HEK293 (cell line): ENCODE measurements at regions not wholly inside any gene's neighbourhood (a gene's known extent, or its start where the extent isn't known, plus 50 kb on each side); places are given as distances from the start of the nearest gene placed in this dataset.

Experiments used
- CTCF ChIA-PET: fragments of 350-600 bp; formaldehyde crosslinking; extraction: SDS; loops from one replicate; lab custom pipeline; 2021; ENCODE audit warnings: antibody characterized with exemption; lab: Yijun Ruan, JAX
- POLR2A ChIA-PET: fragments of 300-600 bp; formaldehyde crosslinking; extraction: SDS; loops from one replicate; lab custom pipeline; 2020; ENCODE audit warnings: antibody characterized with exemption, inconsistent platforms; lab: Yijun Ruan, JAX
- H3K27ac ChIP-seq: fragments of 200-500 bp; sonication (Bioruptor generic); 2 replicates; pipeline ENCODE4 v1.5.1; 2014; ENCODE audit warnings: low read depth, low read length, control low read depth, inconsistent platforms; ENCODE audit errors: extremely low read depth
- H3K36me3 ChIP-seq, 2 experiments: fragments of 200-500 bp in 1 of 2; sonication (Bioruptor generic) in 1 of 2; 1 replicate in 1 of 2; 2 replicates in 1 of 2; pipeline ENCODE4 v1.5.1; 2014 to 2017; ENCODE audit warnings: inconsistent platforms in 2 of 2, low read length in 2 of 2; ENCODE audit not compliant: control insufficient read depth in 2 of 2, insufficient read depth in 1 of 2
- H3K4me1 ChIP-seq: fragments of 200-500 bp; sonication (Bioruptor generic); 2 replicates; pipeline ENCODE4 v1.5.1; 2014; ENCODE audit warnings: mild to moderate bottlenecking, low read length, inconsistent platforms; ENCODE audit not compliant: control insufficient read depth, insufficient read depth
- H3K4me3 ChIP-seq: 2 replicates; pipeline ENCODE4 v1.5.1; 2011; ENCODE audit warnings: low read depth, mild to moderate bottlenecking, control low read depth, low read length, moderate library complexity
- H3K9me3 ChIP-seq: fragments of 200-500 bp; sonication (Bioruptor generic); 2 replicates; pipeline ENCODE4 v1.5.1; 2014; ENCODE audit warnings: low read depth, low read length, inconsistent platforms; ENCODE audit not compliant: control insufficient read depth, insufficient read depth
- GLIS1 ChIP-seq: fragments of 450-650 bp; formaldehyde crosslinking; IDR thresholded peaks from 2 replicates; pipeline ENCODE4 v1.5.1; 2016; ENCODE audit warnings: missing biosample characterization, missing genetic modification characterization
- IKZF3 ChIP-seq: fragments of 450-650 bp; IDR thresholded peaks from 2 replicates; pipeline ENCODE4 v1.5.0; 2018; ENCODE audit warnings: missing biosample characterization, mild to moderate bottlenecking, missing genetic modification characterization, moderate library complexity
- KLF8 ChIP-seq: fragments of 450-650 bp; formaldehyde crosslinking; IDR thresholded peaks from 2 replicates; pipeline ENCODE4 v1.5.1; 2016; ENCODE audit warnings: missing biosample characterization, missing genetic modification characterization
- MEIS1 ChIP-seq: sonication (generic); formaldehyde crosslinking; IDR thresholded peaks from 2 replicates; pipeline ENCODE4 v1.8.1; 2022; ENCODE audit warnings: missing genetic modification reagents, mild to moderate bottlenecking, borderline replicate concordance
- PRDM1 ChIP-seq: fragments of 450-650 bp; formaldehyde crosslinking; IDR thresholded peaks from 2 replicates; pipeline ENCODE4; 2016; ENCODE audit warnings: missing biosample characterization, missing genetic modification characterization
- SALL2 ChIP-seq: fragments of 450-650 bp; formaldehyde crosslinking; IDR thresholded peaks from 2 replicates; pipeline ENCODE4 v1.5.0; 2017; ENCODE audit warnings: missing biosample characterization, mild to moderate bottlenecking, missing genetic modification characterization, borderline replicate concordance
- SP2 ChIP-seq: fragments of 450-650 bp; formaldehyde crosslinking; IDR thresholded peaks from 2 replicates; pipeline ENCODE4 v1.5.1; 2016; ENCODE audit warnings: missing biosample characterization, missing genetic modification characterization
- TRIM28 ChIP-seq: IDR thresholded peaks from 2 replicates; pipeline ENCODE4 v1.6.1; 2011; ENCODE audit warnings: low read length, control low read depth, borderline replicate concordance
- YY1 ChIP-seq: fragments of 450-650 bp; formaldehyde crosslinking; IDR thresholded peaks from 2 replicates; pipeline ENCODE4 v1.5.1; 2018; ENCODE audit warnings: missing biosample characterization, missing genetic modification characterization
- ZBTB17 ChIP-seq: fragments of 450-650 bp; formaldehyde crosslinking; IDR thresholded peaks from 2 replicates; pipeline ENCODE4 v1.5.1; 2016; ENCODE audit warnings: missing biosample characterization, missing genetic modification characterization
- ZBTB48 ChIP-seq: fragments of 450-650 bp; formaldehyde crosslinking; IDR thresholded peaks from 2 replicates; pipeline ENCODE4 v1.5.1; 2016; ENCODE audit warnings: missing biosample characterization, missing genetic modification characterization
- ZFHX2 ChIP-seq: fragments of 450-650 bp; formaldehyde crosslinking; conservative IDR thresholded peaks from 2 replicates; pipeline ENCODE4 v1.5.1; 2016; ENCODE audit warnings: missing biosample characterization, missing genetic modification characterization
- ZFP3 ChIP-seq: fragments of 450-650 bp; formaldehyde crosslinking; IDR thresholded peaks from 2 replicates; pipeline ENCODE4 v1.5.1; 2016; ENCODE audit warnings: low read depth, missing biosample characterization, missing genetic modification characterization
- ZIC2 ChIP-seq: fragments of 450-650 bp; formaldehyde crosslinking; IDR thresholded peaks from 2 replicates; pipeline ENCODE4 v1.5.1; 2016; ENCODE audit warnings: missing biosample characterization, missing genetic modification characterization
- ZNF223 ChIP-seq: fragments of 450-650 bp; formaldehyde crosslinking; IDR thresholded peaks from 2 replicates; pipeline ENCODE4 v1.5.1; 2016; ENCODE audit warnings: missing biosample characterization, missing genetic modification characterization
- ZNF335 ChIP-seq: fragments of 450-650 bp; formaldehyde crosslinking; conservative IDR thresholded peaks from 2 replicates; pipeline ENCODE4 v1.5.1; 2016; ENCODE audit warnings: missing biosample characterization, missing genetic modification characterization
- ZNF391 ChIP-seq: fragments of 450-650 bp; formaldehyde crosslinking; IDR thresholded peaks from 2 replicates; pipeline ENCODE4 v1.5.1; 2016; ENCODE audit warnings: low read depth, missing biosample characterization, missing genetic modification characterization, borderline replicate concordance
- ZNF423 ChIP-seq: fragments of 450-650 bp; formaldehyde crosslinking; IDR thresholded peaks from 2 replicates; pipeline ENCODE4 v1.5.1; 2016; ENCODE audit warnings: missing biosample characterization, missing genetic modification characterization
- ZNF521 ChIP-seq: fragments of 450-650 bp; formaldehyde crosslinking; IDR thresholded peaks from 2 replicates; pipeline ENCODE4 v1.5.1; 2017; ENCODE audit warnings: missing biosample characterization, mild to moderate bottlenecking, missing genetic modification characterization
- ZNF596 ChIP-seq: fragments of 450-650 bp; IDR thresholded peaks from 2 replicates; pipeline ENCODE4 v1.5.0; 2018; ENCODE audit warnings: missing biosample characterization, mild to moderate bottlenecking, missing genetic modification characterization, moderate library complexity
- ZNF792 ChIP-seq: fragments of 450-650 bp; formaldehyde crosslinking; IDR thresholded peaks from 2 replicates; pipeline ENCODE4 v1.5.1; 2016; ENCODE audit warnings: missing biosample characterization, missing genetic modification characterization
- ZSCAN23 ChIP-seq: fragments of 450-650 bp; formaldehyde crosslinking; IDR thresholded peaks from 2 replicates; pipeline ENCODE4 v1.5.1; 2016; ENCODE audit warnings: missing biosample characterization, missing genetic modification characterization
- TF ChIP-seq, protein P1 (sequence below): fragments of 450-650 bp; formaldehyde crosslinking; IDR thresholded peaks from 2 replicates; pipeline ENCODE4 v1.5.1; 2016; ENCODE audit warnings: missing biosample characterization, missing genetic modification characterization
- TF ChIP-seq, protein P2 (sequence below): fragments of 450-650 bp; formaldehyde crosslinking; IDR thresholded peaks from 2 replicates; pipeline ENCODE4 v1.5.1; 2016; ENCODE audit warnings: missing biosample characterization, missing genetic modification characterization
- TF ChIP-seq, protein P3 (sequence below): fragments of 450-650 bp; formaldehyde crosslinking; conservative IDR thresholded peaks from 2 replicates; pipeline ENCODE4 v1.5.1; 2016; ENCODE audit warnings: low read depth, missing biosample characterization, missing genetic modification characterization

DNA sequence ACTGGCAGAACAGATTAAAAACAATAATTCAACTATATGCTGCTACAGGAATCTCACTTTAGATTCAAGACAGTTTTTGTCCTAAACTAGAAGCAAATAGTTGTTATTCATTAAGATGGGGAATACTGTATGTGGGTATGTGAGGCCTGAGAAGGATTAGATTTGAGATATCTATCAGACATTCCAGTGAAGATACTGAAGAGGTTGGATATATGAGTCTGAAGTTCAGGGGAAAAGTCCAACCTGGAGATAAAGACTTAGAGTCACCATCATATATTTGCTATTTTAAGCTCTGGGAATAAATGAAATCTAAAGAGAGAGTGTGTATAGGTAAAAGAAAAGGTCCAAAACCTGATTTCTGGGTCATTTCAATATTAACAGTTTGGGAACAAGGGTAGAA, 96.2 kb upstream of the RBBP8 start:
- H3K36me3 ChIP-seq, result no peaks in the 10 kb centered on the region
- TF ChIP-seq, protein P1, sequence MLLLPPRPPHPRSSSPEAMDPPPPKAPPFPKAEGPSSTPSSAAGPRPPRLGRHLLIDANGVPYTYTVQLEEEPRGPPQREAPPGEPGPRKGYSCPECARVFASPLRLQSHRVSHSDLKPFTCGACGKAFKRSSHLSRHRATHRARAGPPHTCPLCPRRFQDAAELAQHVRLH (tag by site-specific recombination), result no peak
- TF ChIP-seq IKZF3 (tag by site-specific recombination), result no peak
- TF ChIP-seq KLF8 (tag by site-specific recombination), result no peak
- TF ChIP-seq ZFHX2 (tag by site-specific recombination), result no peak
- no peak for TF ChIP-seq ZNF223 (tag by site-specific recombination)
- TF ChIP-seq, protein P2, sequence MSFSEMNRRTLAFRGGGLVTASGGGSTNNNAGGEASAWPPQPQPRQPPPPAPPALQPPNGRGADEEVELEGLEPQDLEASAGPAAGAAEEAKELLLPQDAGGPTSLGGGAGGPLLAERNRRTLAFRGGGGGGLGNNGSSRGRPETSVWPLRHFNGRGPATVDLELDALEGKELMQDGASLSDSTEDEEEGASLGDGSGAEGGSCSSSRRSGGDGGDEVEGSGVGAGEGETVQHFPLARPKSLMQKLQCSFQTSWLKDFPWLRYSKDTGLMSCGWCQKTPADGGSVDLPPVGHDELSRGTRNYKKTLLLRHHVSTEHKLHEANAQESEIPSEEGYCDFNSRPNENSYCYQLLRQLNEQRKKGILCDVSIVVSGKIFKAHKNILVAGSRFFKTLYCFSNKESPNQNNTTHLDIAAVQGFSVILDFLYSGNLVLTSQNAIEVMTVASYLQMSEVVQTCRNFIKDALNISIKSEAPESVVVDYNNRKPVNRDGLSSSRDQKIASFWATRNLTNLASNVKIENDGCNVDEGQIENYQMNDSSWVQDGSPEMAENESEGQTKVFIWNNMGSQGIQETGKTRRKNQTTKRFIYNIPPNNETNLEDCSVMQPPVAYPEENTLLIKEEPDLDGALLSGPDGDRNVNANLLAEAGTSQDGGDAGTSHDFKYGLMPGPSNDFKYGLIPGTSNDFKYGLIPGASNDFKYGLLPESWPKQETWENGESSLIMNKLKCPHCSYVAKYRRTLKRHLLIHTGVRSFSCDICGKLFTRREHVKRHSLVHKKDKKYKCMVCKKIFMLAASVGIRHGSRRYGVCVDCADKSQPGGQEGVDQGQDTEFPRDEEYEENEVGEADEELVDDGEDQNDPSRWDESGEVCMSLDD (tag by site-specific recombination), result no peak
- TF ChIP-seq MEIS1 (CRISPR knock-in tag), result no peak
- TF ChIP-seq ZNF391 (tag by site-specific recombination), result no peak
- no peak for TF ChIP-seq ZSCAN23
- no peak for TF ChIP-seq ZFP3 (tag by site-specific recombination)
- TF ChIP-seq YY1, result no peak
- TF ChIP-seq SALL2 (tag by site-specific recombination), result no peak
- H3K4me1 ChIP-seq, result peaks cover 7% of the 10 kb centered on the region; the same call in 1 of the 2 replicates
- POLR2A ChIA-PET, result no interaction called here
- no peaks in the 10 kb centered on the region for H3K9me3 ChIP-seq
- H3K27ac ChIP-seq, result no peak overlapping the region
- H3K4me3 ChIP-seq, result no peak overlapping the region
- CTCF ChIA-PET, result interaction anchor here (0.6 to 1.6 kb wide), 3 partner anchors 11 to 286 kb away, joined by 3 to 4 read pairs (median 4); no protein-coding TSS in a partner anchor

DNA sequence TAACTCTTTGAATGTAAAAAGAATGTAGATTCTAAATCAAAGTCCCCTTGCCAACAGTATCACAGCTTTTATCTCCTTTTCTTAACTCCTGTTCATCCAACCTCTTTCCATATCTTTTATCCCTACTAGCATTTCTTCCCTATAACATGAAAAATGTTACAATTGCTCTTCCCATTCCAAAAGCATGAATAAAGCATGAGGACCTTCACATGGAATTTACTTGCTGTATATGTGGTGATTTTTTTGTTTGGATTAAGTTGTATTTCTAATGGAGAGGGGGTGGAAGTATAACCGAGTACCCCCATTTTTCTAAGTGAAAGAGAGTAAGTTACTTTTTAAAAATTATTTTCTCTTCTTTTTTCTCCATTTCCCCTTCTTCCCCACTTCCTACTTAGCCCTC, 94.9 kb upstream of the RBBP8 start:
- Histone ChIP-seq H3K4me3 (no peak overlapping the region), H3K36me3 (no peaks in the 10 kb centered on the region), H3K9me3 (no peaks in the 10 kb centered on the region), H3K4me1 (peaks cover 7% of the 10 kb centered on the region; the same call in 1 of the 2 replicates), H3K27ac (no peak overlapping the region)
- TF ChIP-seq SP2 (tag by site-specific recombination), result no peak
- no peak for TF ChIP-seq ZBTB17 (tag by site-specific recombination)
- no peak for TF ChIP-seq ZBTB48
- no peak for TF ChIP-seq ZNF596 (tag by site-specific recombination)
- POLR2A ChIA-PET, result no interaction called here
- CTCF ChIA-PET, result interaction anchor here (0.7 to 1.6 kb wide), 3 partner anchors 9 to 24 kb away, joined by 3 to 4 read pairs (median 3); no protein-coding TSS in a partner anchor

DNA sequence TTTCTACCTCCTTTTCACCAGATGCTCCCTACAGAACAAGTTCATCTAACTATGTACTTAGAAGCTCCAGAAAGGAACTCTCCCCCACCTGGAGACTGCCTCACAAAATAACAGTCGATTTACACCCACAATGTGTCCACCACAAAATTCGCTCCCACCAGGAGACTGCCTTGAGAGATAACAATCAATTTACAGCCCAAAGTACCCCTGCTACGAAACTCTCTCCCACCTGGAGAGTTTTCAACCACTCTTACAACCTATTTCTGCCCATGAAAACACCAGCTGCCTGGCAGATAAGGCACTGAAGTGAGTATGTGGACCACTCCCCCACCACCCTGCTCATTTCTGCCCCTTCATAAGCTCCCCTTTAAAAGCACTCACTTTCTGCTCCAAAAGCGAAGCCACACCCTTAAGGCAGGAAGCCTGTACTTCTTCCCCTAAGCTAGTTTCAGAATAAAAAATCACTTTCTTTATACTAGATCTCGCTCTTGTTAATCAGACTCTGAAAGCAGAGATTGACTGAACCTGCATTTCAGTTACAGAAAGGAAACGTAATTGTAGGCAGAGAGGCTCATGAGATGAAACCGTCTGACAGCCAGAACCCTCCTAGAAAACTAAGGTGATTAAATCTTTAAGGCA, 94.4 kb upstream of the RBBP8 start:
- Histone ChIP-seq H3K9me3 (no peaks in the 10 kb centered on the region), H3K4me3 (no peak overlapping the region), H3K36me3 (no peaks in the 10 kb centered on the region), H3K4me1 (peaks cover 7% of the 10 kb centered on the region; the same call in 1 of the 2 replicates), H3K27ac (no peak overlapping the region)
- CTCF ChIA-PET, result interaction anchor here (0.5 to 1.6 kb wide), 4 partner anchors 9 to 172 kb away, joined by 3 to 4 read pairs (median 3); no protein-coding TSS in a partner anchor
- TF ChIP-seq ZNF335 (tag by site-specific recombination) (peak; percentile 34; the same call in 1 of the 2 replicates), PRDM1 (tag by site-specific recombination) (peak; percentile 62), GLIS1 (tag by site-specific recombination) (peak; percentile 98), ZNF521 (tag by site-specific recombination) (no peak), ZFHX2 (tag by site-specific recombination) (0 out of 2 replicates have a peak, but pooled peaks have one; percentile 20), ZNF792 (tag by site-specific recombination) (no peak), ZNF423 (tag by site-specific recombination) (0 out of 2 replicates have a peak, but pooled peaks have one; percentile 38), ZIC2 (tag by site-specific recombination) (peak; percentile 79), TRIM28 (0 out of 2 replicates have a peak, but pooled peaks have one; percentile 31)
- TF ChIP-seq, protein P3, sequence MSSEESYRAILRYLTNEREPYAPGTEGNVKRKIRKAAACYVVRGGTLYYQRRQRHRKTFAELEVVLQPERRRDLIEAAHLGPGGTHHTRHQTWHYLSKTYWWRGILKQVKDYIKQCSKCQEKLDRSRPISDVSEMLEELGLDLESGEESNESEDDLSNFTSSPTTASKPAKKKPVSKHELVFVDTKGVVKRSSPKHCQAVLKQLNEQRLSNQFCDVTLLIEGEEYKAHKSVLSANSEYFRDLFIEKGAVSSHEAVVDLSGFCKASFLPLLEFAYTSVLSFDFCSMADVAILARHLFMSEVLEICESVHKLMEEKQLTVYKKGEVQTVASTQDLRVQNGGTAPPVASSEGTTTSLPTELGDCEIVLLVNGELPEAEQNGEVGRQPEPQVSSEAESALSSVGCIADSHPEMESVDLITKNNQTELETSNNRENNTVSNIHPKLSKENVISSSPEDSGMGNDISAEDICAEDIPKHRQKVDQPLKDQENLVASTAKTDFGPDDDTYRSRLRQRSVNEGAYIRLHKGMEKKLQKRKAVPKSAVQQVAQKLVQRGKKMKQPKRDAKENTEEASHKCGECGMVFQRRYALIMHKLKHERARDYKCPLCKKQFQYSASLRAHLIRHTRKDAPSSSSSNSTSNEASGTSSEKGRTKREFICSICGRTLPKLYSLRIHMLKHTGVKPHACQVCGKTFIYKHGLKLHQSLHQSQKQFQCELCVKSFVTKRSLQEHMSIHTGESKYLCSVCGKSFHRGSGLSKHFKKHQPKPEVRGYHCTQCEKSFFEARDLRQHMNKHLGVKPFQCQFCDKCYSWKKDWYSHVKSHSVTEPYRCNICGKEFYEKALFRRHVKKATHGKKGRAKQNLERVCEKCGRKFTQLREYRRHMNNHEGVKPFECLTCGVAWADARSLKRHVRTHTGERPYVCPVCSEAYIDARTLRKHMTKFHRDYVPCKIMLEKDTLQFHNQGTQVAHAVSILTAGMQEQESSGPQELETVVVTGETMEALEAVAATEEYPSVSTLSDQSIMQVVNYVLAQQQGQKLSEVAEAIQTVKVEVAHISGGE (tag by site-specific recombination), result peak; percentile 47
- POLR2A ChIA-PET, result no interaction called here
